NCI-H2081 treated with DMSO at 0.1 percent for 48 hours (cell line): ENCODE measurements at regions not wholly inside any gene's neighbourhood (a gene's known extent, or its start where the extent isn't known, plus 50 kb on each side); places are given as distances from the start of the nearest gene placed in this dataset.

Experiments used
- DNase-seq: peaks from one replicate; lab custom pipeline; 2025; lab: John Stamatoyannopoulos, UW

DNA sequence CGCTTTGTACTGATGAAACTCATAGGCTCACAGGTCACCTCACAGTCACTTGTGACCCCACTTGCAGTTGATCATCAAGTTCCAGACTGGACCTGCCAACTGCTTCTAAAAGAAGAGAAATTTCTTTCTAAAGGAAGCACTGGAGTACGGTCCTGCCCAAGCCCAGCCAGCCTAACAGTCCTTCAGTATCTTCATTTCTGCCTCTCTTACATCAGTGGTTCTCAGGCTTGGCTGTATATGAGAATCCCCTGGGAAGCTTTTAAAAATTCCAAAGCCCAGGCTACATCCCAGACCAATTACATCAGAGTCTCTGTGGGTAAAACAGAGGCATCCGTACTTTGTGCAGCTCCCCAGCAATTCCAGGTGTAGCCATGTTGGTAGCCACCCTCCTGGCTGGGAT, 282.1 kb downstream of the NFIB start:
- no peak for DNase-seq

DNA sequence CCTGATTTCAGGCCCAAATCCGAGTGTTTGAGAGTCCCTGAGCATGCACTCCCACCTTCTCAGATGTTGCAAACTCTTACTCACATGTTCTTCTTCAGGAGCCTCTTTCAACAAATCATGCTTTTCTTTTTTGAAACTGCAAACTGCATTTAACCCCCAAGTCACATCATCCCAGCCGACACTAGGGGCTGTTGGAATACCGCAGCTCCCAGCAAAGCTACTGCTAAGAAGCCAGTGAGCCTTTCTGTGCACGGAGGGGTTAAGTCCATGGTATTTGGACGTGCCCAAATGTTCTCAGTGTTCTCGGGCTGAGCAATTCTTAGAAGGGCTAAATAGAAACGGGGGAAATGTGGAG, 282.9 kb downstream of the NFIB start:
- no peak for DNase-seq

- no peak for DNase-seq
Observed at GRCh38 chr9:14030375-14031059, 283.4 kb downstream of the NFIB start.

GRCh38 chr9:14029806-14030374, 284.1 kb downstream of the NFIB start:
- no peak for DNase-seq

DNA sequence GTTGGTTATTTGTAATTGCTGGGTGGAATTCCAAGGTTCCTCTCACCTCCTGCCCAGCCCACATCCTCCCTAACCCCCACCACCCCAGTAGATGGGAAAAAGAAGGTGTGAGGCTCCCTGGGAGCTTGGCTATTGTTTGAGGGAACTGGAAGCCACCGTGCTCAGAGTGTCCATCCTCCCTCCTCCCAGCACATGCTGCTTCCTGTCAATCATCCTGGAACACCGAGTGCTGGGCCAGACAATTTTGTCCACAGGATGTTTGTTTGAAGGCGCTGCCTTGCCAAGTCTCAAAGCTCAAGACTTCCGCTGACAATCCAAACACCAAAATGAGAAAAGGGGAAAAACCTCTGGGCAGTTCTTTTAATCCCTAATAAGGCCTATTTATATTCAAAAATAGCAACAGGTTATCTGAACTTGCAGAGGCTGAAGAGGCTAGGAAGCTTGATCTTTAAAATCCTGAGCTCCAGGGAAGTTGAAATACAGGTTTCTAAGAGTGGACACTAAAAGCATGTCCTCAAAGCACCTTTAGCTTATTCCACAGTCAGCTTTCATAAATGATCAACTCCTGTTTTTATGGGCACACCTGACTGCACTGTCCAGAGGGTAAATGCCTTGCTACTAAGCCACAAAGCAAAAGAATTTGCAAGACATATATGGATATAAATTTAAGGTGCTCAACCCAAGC, 286.7 kb downstream of the NFIB start:
- no peak for DNase-seq

DNA sequence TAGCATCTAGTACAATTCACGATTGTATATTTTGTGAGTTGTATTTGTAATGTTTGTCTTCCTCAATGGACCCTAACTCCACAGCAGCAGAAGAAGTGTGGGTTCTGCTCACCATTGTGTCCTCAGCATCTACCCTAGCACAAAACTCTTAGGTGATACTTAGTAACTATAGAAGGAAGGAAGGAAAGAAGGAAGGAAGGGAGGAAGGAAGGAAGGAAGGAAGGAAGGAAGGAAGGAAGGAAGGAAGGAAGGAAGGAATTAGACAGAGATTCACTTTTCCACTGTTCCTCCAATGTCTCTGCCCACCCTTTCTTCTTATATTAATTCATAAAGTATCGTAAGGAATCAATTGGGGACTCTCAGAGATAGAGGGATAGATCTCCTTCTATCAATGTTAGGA, 288.2 kb downstream of the NFIB start:
- DNase-seq = no peak

GRCh38 chr9:14023285-14023684, 290.7 kb downstream of the NFIB start:
- DNase-seq = no peak

- DNase-seq = no peak
Observed at GRCh38 chr9:14021871-14022525, 291.9 kb downstream of the NFIB start.

DNA sequence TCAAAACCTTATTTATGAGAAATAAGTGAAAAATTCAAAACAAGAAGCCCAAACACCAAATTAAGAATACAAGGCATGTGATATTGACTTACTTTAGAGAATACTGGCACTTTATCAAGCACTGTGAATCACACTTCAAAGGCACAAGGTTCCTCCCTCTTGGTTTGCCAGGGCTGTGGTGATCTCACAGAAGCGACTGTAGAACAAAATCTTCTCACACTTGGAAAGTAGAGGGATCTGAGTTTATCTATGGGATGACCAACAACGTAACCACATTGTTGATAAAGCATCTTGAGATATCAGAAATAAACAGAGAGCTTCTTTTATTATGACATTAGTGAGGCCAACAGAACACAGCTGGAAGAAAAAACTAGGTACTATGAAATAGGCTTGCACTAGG, 295.9 kb downstream of the NFIB start:
- DNase-seq = no peak

GRCh38 chr9:14014744-14015143, 299.2 kb downstream of the NFIB start:
- no peak for DNase-seq

DNA sequence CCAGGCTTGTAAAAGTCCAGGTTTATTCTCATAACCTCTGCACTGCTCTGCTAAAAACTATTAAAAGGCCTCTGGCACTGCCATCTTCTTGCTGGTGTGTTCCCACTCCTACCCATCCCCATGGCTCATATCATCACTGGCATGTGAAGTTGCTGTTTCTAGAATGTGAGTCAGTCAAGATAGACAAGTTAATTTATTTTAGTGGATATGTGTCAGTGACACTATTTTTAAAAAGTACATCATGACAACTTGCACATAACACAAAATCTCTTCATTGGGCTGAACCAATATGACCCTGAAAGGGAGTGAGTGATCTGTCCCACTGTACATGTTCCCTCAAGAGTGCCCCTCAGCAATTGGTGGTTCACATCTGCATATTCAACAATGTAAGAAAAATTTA, 299.7 kb downstream of the NFIB start:
- DNase-seq = no peak

- no peak for DNase-seq
Observed at GRCh38 chr9:14011799-14012560, 302.0 kb downstream of the NFIB start.

DNA sequence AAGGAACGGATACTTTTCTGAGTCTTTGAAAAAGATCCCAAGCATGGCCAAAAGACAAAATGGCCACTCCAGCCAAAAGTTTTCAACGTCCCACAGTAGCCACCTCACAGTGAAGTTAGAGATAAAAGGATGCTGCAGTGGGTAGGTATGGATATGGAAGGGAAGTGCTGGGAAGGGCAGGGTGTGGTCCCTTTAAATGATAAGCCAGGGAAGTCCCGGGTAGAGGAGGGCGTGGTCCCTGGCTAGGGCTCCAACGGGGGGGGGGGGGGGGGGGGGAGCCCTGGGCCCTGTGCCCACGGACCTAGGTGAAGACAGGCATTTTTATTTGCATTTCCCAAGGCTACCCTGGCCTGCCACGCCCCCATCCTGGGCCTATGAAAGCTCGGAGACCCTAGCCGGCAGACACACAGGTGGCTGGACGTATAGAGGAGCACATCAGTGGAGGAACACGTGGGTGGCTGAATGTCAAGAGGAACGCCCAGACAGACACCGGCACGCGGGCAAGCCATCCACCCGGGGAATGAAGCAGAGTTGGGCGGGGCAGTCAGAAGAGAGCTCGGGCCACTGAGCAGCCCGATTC, 306.7 kb downstream of the NFIB start:
- DNase-seq = no peak

DNA sequence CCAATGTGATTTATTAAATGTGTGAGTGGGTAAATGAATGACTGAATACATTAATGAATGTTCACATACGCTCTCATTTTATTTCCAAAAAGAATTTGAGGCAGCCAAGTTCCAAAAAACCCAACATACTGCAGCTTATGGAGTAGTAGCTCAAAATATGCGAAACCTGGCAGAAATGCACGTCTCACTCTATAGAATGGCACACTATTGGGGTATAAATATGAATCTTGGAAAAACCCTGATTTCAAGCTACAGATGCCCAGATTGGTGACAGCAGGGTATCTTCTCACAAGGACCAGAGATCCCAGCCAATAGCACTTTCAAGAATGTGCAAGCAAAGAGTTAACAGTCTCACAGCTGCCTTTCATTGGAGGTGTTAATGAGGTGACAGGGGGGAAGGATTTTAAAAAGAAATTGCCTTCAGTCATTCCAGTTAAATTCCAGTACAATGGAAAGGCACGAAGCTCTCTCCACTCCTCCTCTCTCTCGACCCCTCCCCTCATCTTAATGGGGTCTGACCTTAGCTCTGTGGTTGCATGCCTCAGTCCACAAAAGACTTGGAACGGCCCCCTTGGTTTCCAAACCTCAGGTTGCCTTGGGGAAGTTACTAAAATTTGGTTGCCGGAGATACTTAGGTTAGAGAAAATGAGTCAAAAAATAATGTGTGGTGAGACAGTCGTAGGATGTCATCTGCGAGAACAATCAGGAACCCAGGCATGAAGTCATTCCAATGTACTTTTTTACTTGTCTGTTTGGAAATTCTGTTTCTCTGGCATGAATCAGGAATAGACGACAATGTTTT, 307.4 kb downstream of the NFIB start:
- no peak for DNase-seq

GRCh38 chr9:14004110-14004509, 309.8 kb downstream of the NFIB start:
- DNase-seq = no peak

- DNase-seq = no peak
Observed at GRCh38 chr9:13994240-13994639, 319.7 kb downstream of the NFIB start.

GRCh38 chr9:13993632-13994185, 320.2 kb downstream of the NFIB start:
- no peak for DNase-seq

- no peak for DNase-seq
Observed at GRCh38 chr9:13992138-13993088, 321.5 kb downstream of the NFIB start.

DNA sequence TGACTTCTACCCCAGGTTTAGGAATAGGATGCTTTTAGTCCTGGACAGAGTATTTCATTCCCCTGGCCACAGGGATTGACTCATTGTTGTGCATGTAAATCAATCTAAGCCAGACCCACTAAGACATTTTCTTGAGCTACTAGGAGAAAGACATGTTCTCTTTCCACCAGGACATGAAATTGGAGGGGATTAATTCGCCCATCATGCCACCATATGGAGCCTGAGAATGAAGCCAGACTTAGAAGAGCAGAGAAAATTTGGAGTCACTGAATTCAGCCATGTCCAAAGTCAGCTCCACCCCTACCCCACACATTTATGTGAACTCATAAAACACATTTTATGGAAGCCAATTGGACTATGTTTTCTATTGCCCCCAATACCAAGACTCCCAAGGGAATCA, 322.5 kb downstream of the NFIB start:
- no peak for DNase-seq

DNA sequence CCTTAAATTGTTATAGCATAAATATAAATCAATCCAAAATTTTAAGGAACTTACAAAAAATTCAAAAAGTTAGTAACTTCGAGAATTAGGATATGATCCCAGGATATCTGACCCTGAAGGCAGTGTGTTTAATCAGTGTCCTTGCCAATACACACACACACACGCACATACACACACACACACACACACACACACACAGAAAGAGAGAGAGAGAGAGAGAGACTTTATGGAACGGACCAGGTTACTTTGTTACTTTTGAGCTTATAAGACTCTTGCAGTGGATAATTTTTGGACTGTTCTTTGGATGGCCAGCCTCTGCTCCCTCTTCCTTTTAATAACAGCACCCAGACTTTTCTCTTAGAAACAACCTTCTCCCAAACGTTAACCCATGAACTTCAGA, 322.9 kb downstream of the NFIB start:
- DNase-seq = no peak
